Fibroblast of pulmonary artery (primary cell): ENCODE measurements at regions not wholly inside any gene's neighbourhood (a gene's known extent, or its start where the extent isn't known, plus 50 kb on each side); places are given as distances from the start of the nearest gene placed in this dataset.
A peak's percentile ranks its signal among the peaks of the same experiment; 100 is the strongest.

Experiments
- DNase-seq: peaks from one replicate; pipeline ENCODE4 v3.0.0-alpha.2; 2010; ENCODE audit warnings: low read depth
- H3K4me3 ChIP-seq: replicated peaks from 2 replicates; pipeline ENCODE4 v1.5.1; 2011; ENCODE audit warnings: low read depth, mild to moderate bottlenecking, control low read depth, low read length, moderate library complexity
- TF ChIP-seq, protein P1 (sequence below): IDR thresholded peaks from 2 replicates; pipeline ENCODE4 v1.5.1; 2011; ENCODE audit warnings: mild to moderate bottlenecking, control low read depth, low read length, inconsistent platforms; ENCODE audit errors: missing control alignments

DNA sequence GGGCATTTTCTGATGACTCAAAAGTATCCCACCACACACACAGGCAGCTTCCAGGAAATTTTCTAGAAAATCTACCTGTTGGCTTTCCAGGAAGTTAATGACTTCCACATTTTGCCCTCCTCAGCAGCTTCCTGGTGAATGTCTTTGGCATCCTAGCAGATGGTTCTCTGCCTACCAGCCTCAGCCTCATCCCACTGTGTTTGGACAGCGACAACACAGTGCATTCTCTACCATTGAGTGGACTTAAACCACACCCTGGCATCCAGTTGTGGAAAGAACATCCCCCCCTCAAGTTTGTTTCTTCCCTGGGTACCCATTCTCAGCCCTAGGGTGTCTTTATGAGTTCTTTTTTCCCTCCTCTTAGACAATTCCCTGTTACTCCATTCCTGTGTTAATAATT, 50.8 kb upstream of the GADL1 start:
- DNase-seq: no peak
- TF ChIP-seq, protein P1, sequence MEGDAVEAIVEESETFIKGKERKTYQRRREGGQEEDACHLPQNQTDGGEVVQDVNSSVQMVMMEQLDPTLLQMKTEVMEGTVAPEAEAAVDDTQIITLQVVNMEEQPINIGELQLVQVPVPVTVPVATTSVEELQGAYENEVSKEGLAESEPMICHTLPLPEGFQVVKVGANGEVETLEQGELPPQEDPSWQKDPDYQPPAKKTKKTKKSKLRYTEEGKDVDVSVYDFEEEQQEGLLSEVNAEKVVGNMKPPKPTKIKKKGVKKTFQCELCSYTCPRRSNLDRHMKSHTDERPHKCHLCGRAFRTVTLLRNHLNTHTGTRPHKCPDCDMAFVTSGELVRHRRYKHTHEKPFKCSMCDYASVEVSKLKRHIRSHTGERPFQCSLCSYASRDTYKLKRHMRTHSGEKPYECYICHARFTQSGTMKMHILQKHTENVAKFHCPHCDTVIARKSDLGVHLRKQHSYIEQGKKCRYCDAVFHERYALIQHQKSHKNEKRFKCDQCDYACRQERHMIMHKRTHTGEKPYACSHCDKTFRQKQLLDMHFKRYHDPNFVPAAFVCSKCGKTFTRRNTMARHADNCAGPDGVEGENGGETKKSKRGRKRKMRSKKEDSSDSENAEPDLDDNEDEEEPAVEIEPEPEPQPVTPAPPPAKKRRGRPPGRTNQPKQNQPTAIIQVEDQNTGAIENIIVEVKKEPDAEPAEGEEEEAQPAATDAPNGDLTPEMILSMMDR: no peak
- no peak overlapping the region for H3K4me3 ChIP-seq

DNA sequence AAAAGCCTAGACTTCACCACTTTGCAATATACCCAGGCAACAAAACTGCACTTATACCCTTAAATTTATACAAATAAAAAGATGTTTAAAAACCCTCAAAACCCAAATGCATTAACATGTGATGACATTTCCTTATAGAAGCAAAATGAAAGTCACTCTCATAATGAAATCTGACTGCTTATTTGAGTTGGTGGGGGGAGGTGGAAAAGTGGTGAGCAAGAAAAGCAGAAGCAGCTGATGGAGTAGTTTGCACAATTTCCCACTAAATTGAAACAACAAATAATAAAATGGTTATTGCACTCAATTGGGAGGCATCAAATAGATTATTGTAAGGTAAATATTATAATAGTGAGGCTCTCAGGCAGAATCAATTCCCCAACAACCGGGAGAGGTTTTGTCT, 54.0 kb upstream of the GADL1 start:
- H3K4me3 ChIP-seq: no peak overlapping the region
- DNase-seq: no peak
- TF ChIP-seq, protein P1: no peak

DNA sequence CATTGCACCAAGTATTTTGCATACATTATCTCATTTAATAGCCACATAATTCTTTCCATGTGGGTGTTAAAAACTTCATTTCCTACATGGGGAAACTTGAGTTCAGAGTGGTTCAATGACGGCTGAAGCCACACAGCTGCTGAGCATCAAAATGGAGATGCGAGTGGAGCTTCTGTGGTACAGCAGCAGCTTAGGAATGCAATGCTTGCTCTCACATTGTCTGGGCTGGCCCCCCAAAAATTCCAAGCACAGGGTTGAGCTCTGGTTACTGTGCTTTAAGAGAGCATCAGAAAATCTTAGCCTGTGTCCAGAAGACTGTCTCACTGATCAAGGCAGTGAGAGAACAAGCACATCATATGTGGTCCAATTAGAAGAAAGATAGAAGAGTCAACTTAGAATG, 57.4 kb upstream of the GADL1 start:
- no peak for DNase-seq
- TF ChIP-seq, protein P1: no peak
- H3K4me3 ChIP-seq: no peak overlapping the region

DNA sequence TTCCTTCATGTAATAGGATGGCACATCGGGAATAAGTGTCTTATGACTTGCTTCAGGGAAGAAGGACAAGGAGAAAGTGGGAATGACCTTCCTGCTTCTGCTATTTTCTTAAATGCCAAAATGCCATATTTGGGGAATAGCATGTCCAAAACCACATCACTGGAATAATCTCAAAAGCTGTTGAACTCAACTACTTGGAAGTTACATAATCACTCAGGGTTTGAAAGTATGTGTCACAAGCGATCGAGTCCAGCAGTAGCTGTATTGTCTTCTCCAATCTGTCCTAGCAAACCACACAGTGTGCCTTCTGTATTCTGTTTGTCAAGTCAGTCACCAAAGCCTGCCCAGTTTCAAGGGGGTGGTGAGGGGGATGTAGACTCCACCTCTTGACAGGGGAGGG, 58.3 kb upstream of the GADL1 start:
- TF ChIP-seq, protein P1: no peak
- peak; percentile 17 for DNase-seq
- no peak overlapping the region for H3K4me3 ChIP-seq

DNA sequence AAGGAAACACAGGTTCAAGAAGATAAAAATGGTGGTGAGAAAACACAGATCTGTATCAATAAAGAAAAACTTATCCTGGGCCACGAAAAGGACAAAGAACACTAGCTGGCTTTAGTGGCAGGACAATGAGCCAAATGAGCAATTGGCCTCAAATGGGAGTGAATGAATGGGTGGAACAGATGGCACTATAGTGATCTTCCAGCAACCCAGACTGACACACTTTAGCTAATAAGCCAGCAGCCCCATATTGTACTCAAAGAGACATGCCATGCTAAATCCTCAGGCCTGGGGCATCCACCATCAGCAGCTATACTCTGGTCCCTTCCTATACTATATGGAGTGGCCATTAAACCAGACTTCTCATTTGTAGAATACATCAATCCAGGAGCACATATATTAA, 60.0 kb upstream of the GADL1 start:
- TF ChIP-seq, protein P1: no peak
- no peak overlapping the region for H3K4me3 ChIP-seq
- no peak for DNase-seq

DNA sequence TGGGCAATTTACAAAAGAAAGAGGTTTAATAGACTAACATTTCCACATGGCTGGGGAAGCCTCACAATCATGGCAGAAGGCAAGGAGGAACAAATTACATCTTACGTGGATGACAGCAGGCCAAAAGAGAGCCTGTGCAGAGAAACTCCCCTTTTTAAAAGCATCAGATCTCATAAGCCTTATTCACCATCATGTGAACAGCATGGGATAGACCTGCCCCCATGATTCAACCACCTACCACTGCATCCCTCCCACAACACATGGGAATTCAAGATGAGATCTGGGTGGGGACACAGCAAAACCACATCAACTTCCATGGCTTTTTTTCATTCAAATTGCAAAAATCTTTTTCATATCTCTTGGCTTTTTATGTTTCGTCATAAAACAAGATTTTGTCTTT, 67.6 kb upstream of the GADL1 start:
- no peak overlapping the region for H3K4me3 ChIP-seq
- TF ChIP-seq, protein P1: no peak
- no peak for DNase-seq

DNA sequence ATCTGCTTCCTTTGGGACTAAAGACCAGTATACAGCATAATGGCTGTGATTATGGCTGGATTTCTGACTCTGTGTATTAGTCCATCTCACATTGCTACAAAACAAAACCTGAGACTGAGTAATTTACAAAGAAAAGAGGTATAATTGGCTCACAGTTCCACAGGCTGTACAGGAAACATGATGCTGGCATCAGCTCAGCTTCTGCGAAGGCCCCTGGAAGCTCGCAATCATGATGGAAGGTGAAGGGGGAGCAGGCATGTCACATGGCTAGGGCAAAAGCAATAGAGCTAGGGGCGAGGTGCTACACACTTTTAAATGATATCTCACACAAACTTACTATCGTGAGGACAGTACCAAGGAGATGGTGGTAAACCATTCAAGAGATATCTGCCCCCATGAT, 68.0 kb upstream of the GADL1 start:
- TF ChIP-seq, protein P1: no peak
- H3K4me3 ChIP-seq: no peak overlapping the region
- DNase-seq: no peak
